AG04449 (cell line): ENCODE measurements at regions not wholly inside any gene's neighbourhood (a gene's known extent, or its start where the extent isn't known, plus 50 kb on each side); places are given as distances from the start of the nearest gene placed in this dataset.

Experiments
- CTCF ChIA-PET: fragments of 350-600 bp; formaldehyde crosslinking; extraction: SDS; loops from one replicate; lab custom pipeline; 2021; ENCODE audit warnings: antibody characterized with exemption; lab: Yijun Ruan, JAX
- POLR2A ChIA-PET: fragments of 400-600, 350-600 bp; formaldehyde crosslinking; extraction: SDS; loops from one replicate; lab custom pipeline; 2020; ENCODE audit warnings: antibody characterized with exemption, inconsistent platforms; lab: Yijun Ruan, JAX
- DNase-seq: peaks from one replicate; pipeline ENCODE4 v3.0.0-alpha.2; 2010; ENCODE audit warnings: low read depth, low spot score
- H3K4me3 ChIP-seq: 2 replicates; pipeline ENCODE4 v1.5.1; 2011; ENCODE audit warnings: low read depth, mild to moderate bottlenecking, control low read depth, low read length
- TF ChIP-seq, protein P1 (sequence below): IDR thresholded peaks from one replicate; pipeline ENCODE4 v1.5.1; 2011; ENCODE audit warnings: mild to moderate bottlenecking, moderate library complexity, low read length, control low read depth, inconsistent platforms; ENCODE audit not compliant: insufficient read depth; ENCODE audit errors: missing control alignments

DNA sequence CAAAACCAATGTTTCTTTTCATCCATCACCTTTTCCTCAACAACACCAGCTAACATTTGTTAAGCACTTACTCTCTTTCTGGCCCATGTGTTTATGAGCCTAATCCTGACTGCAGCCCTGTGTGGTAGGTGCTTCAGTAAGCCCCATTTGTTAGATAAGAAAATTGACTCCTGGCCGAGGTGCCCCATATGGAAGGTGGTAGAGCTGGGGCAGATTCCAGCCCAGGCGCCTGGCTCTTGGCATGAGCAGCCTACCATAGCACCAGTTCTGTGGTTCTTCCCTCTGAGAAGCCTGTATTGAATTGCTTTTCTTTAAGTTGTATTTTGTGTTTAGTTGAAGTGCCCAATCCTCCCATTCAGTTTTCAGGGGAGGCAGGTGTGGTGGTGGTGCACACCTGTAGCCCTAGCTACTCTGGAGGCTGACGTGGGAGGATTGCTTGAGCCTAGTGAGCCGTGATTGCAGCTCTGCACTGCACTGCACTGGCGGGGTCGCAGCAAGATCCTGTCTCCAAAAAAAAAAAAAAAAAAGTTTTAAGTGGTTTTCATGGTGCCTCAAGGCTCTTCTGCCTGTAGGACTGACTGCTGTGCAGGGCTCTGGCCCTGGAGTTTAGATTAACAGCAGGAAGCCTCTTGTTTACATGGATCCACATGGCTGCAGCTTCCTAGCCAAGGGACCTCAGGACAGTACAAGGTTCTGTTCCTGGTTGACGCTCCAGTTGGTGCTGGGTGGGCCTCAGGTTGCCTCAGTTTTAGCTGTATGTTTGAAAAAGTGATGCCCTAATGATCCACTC, 125.9 kb downstream of the MRPS6 start:
- H3K4me3 ChIP-seq = no peak overlapping the region
- TF ChIP-seq, protein P1, sequence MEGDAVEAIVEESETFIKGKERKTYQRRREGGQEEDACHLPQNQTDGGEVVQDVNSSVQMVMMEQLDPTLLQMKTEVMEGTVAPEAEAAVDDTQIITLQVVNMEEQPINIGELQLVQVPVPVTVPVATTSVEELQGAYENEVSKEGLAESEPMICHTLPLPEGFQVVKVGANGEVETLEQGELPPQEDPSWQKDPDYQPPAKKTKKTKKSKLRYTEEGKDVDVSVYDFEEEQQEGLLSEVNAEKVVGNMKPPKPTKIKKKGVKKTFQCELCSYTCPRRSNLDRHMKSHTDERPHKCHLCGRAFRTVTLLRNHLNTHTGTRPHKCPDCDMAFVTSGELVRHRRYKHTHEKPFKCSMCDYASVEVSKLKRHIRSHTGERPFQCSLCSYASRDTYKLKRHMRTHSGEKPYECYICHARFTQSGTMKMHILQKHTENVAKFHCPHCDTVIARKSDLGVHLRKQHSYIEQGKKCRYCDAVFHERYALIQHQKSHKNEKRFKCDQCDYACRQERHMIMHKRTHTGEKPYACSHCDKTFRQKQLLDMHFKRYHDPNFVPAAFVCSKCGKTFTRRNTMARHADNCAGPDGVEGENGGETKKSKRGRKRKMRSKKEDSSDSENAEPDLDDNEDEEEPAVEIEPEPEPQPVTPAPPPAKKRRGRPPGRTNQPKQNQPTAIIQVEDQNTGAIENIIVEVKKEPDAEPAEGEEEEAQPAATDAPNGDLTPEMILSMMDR = no peak
- DNase-seq = no peak
- POLR2A ChIA-PET = no interaction called here
- CTCF ChIA-PET = interaction anchor here (1.5 to 7.3 kb wide), 4 partner anchors 163 to 494 kb away, joined by 3 to 70 read pairs (median 6); no protein-coding TSS in a partner anchor

DNA sequence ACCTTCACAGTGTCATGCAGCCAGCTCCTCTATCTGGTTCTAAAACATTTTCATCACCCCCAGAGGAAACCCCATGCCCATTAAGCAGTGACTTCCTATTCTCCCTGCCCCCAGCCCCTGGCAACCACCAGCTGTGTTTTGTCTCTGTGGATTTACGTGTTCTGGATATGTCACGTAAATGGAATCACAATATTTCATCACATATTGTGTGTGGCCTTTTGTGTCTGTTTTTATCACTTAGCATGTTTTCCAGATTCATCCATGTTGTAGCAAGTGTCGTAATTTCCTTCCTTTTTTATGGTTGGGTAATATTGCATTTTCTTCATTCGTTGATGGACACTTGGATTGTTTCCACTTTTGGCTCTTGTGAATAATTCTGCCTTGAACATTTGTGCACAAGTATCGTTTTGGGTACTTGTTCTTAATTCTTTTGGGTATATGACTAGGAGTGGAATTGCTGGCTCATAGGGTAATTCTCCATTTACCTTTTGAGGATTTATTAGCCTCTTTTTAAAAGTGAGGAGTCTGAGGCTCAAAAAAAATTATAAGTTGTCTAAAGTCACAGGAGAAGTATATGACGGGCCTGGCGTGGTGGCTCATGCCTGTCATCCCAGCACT, 127.0 kb downstream of the MRPS6 start:
- TF ChIP-seq, protein P1 = no peak
- no peak for DNase-seq
- H3K4me3 ChIP-seq = no peak overlapping the region
- ChIA-PET CTCF (interaction anchor here (1.1 to 7.3 kb wide), 5 partner anchors 9 to 276 kb away, joined by 3 to 70 read pairs (median 14); no protein-coding TSS in a partner anchor), POLR2A (no interaction called here)

DNA sequence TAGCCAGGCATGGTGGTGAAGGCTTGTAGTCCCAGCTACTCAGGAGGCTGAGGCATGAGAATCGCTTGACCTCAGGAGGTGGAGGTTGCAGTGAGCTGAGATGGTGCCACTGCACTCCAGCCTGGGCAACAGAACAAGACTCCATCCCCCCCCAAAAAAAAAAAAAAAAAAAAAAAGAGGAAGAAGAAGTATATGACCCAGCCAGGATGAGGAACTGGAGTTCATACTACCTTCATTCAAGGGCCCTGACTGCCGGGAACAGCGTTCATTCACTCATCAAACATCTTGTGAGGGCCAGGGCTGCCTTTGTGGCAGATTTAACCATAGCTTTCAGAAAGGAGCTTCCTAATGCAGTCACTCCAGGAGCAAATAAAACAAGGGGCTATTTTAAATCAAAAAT, 127.6 kb downstream of the MRPS6 start:
- DNase-seq = no peak
- POLR2A ChIA-PET = no interaction called here
- CTCF ChIA-PET = interaction anchor here (0.9 to 7.3 kb wide), 18 partner anchors 9 to 289 kb away, joined by 3 to 70 read pairs (median 4); no protein-coding TSS in a partner anchor
- H3K4me3 ChIP-seq = no peak overlapping the region
- TF ChIP-seq, protein P1 = no peak

DNA sequence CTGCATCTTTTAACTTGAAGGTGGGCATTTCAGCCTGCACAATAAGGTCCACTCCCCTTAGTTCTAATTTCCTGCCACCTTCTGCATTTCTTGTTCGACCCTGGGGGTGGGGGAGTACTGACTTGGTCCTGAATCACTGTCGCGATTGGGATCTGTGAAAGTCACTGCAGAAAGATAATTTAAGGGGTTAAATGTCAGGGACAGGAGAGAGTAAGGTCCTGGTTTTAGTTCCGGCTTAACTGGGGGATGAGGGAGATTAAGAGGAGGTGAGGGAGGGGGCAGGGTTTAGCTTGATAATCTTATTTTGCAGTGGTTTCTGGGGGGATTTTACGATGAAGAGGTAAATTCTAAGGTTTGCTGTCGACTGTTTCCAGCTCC, 128.1 kb downstream of the MRPS6 start:
- TF ChIP-seq, protein P1 = no peak
- no peak for DNase-seq
- ChIA-PET CTCF (interaction anchor here (0.9 to 7.3 kb wide), 27 partner anchors 10 to 289 kb away, joined by 3 to 70 read pairs (median 4); no protein-coding TSS in a partner anchor), POLR2A (no interaction called here)
- peak overlapping the region; percentile 59 for H3K4me3 ChIP-seq

DNA sequence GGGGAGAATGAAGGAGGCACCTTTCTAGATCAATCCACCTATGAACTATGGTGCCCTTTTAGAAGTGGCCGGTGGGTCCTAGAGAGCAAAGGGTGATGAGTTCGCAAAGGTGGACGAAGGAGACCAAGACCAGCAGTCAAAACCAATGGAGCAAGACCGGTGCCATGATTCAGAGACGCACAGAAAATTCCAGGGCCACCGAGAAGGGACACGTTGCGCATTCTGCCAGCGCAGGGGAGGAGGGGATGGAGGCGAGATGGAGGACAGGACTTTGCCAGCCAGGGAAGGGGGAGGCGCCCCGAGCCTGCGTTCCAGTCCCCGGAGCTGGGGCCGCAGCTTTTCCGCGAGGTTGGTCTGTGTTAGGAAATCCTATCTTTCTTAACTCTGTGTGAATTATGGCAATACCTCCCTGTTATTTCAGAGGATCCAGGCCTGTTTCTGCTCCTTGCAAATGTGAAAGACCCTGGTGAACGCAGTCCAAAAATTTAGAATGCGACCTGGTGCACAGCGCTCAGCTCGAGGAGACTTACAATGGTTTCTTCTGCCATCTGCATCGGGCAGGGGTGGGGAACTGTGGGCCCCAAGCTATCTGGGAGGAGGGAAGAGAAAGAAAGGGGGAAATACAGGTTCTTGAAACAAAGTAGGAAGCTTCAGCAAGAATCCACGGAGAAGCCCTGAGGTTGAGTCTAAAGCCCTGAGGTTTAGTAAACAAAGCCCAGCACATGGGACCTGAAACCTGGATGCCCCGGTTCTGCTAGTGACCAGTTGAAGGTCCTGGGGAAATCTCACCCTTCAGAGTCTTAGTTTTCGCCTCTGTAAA, 129.4 kb downstream of the MRPS6 start:
- ChIA-PET POLR2A (no interaction called here), CTCF (interaction anchor here (0.6 to 7.3 kb wide), 32 partner anchors 9 to 291 kb away, joined by 3 to 70 read pairs (median 4); no protein-coding TSS in a partner anchor)
- TF ChIP-seq, protein P1 = no peak
- H3K4me3 ChIP-seq = peak overlapping the region; percentile 59
- DNase-seq = no peak
